GM06990 (cell line): ENCODE measurements at regions not wholly inside any gene's neighbourhood (a gene's known extent, or its start where the extent isn't known, plus 50 kb on each side); places are given as distances from the start of the nearest gene placed in this dataset.

Source experiments
- DNase-seq: peaks from one replicate; pipeline ENCODE4 v3.0.0-alpha.2; 2011; ENCODE audit not compliant: insufficient read length; ENCODE audit errors: extremely low read depth
- H3K27me3 ChIP-seq: replicated peaks from 2 replicates; pipeline ENCODE4 v1.6.0; 2011; ENCODE audit warnings: low read length; ENCODE audit not compliant: control insufficient read depth, insufficient read depth
- H3K36me3 ChIP-seq: 2 replicates; pipeline ENCODE4 v1.5.1; 2011; ENCODE audit warnings: low read length; ENCODE audit not compliant: control insufficient read depth, insufficient read depth
- H3K4me3 ChIP-seq: replicated peaks from 2 replicates; pipeline ENCODE4 v1.5.1; 2011; ENCODE audit warnings: low read depth, mild to moderate bottlenecking, control low read depth, low read length
- TF ChIP-seq, protein P1 (sequence below): IDR thresholded peaks from 2 replicates; pipeline ENCODE4 v1.5.1; 2011; ENCODE audit warnings: low read length, control low read depth, mild to moderate bottlenecking, inconsistent platforms; ENCODE audit not compliant: insufficient read depth, poor library complexity, severe bottlenecking

- H3K4me3 ChIP-seq, result no peak overlapping the region
- TF ChIP-seq, protein P1, sequence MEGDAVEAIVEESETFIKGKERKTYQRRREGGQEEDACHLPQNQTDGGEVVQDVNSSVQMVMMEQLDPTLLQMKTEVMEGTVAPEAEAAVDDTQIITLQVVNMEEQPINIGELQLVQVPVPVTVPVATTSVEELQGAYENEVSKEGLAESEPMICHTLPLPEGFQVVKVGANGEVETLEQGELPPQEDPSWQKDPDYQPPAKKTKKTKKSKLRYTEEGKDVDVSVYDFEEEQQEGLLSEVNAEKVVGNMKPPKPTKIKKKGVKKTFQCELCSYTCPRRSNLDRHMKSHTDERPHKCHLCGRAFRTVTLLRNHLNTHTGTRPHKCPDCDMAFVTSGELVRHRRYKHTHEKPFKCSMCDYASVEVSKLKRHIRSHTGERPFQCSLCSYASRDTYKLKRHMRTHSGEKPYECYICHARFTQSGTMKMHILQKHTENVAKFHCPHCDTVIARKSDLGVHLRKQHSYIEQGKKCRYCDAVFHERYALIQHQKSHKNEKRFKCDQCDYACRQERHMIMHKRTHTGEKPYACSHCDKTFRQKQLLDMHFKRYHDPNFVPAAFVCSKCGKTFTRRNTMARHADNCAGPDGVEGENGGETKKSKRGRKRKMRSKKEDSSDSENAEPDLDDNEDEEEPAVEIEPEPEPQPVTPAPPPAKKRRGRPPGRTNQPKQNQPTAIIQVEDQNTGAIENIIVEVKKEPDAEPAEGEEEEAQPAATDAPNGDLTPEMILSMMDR, result no peak
- H3K36me3 ChIP-seq, result no peaks in the 10 kb centered on the region
- no peaks in the 10 kb centered on the region; the same call in 1 of the 2 replicates for H3K27me3 ChIP-seq
- no peak for DNase-seq
Observed at GRCh38 chr1:5616366-5617178, 375.7 kb downstream of the NPHP4 start.

DNA sequence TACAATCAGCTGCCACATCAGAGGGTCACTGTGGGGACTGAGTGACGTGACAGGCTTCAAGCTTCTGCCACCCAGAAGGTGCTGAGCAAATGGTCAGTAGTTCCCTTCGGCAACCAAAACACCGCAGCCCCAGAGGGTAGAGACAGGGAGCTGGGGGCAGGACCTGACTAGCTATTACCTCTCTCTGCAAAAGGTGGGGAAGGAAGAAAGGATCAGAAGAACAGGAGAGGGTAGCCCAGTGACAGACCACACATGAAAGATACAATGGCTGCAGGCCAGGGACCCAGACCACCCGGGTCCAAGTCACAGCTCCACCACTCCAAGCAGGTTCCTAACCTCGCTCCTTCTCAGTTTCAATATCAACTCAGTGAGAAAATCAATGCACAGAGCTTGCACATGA, 377.1 kb downstream of the NPHP4 start:
- Histone ChIP-seq H3K4me3 (no peak overlapping the region), H3K27me3 (no peaks in the 10 kb centered on the region; the same call in 1 of the 2 replicates), H3K36me3 (no peaks in the 10 kb centered on the region)
- TF ChIP-seq, protein P1, result no peak
- DNase-seq, result no peak

DNA sequence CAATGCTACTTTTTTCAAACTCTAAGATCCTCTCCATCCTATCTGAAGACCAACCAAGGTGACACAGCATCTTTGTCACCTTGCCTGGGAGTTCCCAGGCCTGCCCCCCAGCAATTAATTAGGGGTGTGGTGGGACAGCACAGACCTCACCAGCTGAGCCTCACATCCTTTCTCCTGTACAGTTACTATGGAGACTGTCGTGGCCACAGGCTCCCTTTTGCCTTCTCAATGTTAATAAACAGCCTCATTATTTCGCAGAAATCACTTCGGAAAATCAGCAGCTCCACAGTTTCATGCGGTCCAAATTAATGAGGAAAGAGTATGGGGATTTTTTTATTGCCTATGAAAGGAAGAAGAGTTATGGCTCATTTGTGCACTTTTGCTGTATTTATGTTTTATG, 378.3 kb downstream of the NPHP4 start:
- no peaks in the 10 kb centered on the region for H3K36me3 ChIP-seq
- no peaks in the 10 kb centered on the region; the same call in 1 of the 2 replicates for H3K27me3 ChIP-seq
- H3K4me3 ChIP-seq, result no peak overlapping the region
- DNase-seq, result no peak
- TF ChIP-seq, protein P1, result no peak

DNA sequence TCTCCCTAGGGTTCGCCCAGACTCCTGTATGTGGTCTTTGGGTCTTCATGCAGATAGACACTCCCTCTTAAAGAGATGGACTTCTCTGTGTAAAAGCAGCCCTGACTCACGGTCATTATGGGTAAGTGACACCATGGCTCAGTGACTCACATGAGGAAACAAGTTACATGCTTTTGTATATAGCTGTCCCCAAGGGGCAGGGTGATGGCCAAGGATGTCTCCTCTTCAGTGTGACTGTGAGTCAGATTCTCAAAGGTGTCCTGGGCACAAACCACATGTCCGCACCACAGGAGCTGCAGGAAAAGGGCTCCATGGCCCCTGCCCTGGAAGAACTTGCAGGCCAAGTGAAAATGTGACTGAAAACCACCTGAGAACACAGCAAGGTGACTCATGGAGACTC, 380.4 kb downstream of the NPHP4 start:
- H3K36me3 ChIP-seq, result no peaks in the 10 kb centered on the region
- TF ChIP-seq, protein P1, result no peak
- no peaks in the 10 kb centered on the region for H3K27me3 ChIP-seq
- DNase-seq, result no peak
- no peak overlapping the region for H3K4me3 ChIP-seq

GRCh38 chr1:5611431-5611830, 380.8 kb downstream of the NPHP4 start:
- no peak for DNase-seq
- TF ChIP-seq, protein P1, result no peak
- H3K36me3 ChIP-seq, result no peaks in the 10 kb centered on the region
- no peak overlapping the region for H3K4me3 ChIP-seq
- H3K27me3 ChIP-seq, result no peaks in the 10 kb centered on the region

- TF ChIP-seq, protein P1, result no peak
- Histone ChIP-seq H3K36me3 (no peaks in the 10 kb centered on the region), H3K4me3 (no peak overlapping the region), H3K27me3 (no peaks in the 10 kb centered on the region)
- no peak for DNase-seq
Observed at GRCh38 chr1:5610432-5610831, 381.8 kb downstream of the NPHP4 start.
